ENCODE measurements at regions not wholly inside any gene's neighbourhood (a gene's known extent, or its start where the extent isn't known, plus 50 kb on each side); places are given as distances from the start of the nearest gene placed in this dataset.
A peak's percentile ranks its signal among the peaks of the same experiment; 100 is the strongest.
"Not testable (repeated sequence)": the region's sequence is repeated elsewhere in the genome, so short reads cannot be mapped to it uniquely, and the experiment has no call there.

DNA sequence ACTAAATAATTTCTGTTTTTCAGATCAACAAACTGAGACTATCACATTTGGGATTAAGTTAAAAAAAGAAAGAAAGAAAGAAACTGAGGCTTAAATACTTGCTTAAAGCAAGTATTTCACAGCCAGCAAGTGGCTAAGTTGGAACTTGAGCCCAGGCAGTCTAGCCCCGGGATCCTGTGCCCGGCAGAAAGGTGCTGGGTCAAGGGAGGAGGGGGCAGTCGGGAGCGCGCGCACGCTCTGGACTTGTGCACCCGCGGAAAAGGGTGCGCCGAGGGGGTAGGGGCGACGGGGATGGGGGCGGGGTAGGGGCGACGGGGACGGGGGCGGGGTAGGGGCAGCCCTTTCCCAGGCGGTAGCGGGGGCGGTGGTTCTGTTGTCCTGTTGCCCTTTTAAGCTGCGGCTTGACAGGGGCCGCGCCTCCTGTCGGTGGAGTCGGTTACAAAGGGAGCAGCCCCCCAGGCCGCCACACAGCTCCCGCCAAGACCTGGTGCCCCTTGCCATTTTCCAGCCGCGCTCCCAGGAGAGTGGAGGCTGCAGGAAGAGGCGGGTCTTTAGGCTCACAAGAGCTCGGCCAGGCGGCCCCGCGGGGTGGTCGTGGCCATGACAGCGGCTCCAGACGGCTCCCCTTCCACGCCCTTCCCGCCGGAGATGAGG is 60.6 kb downstream of the GOLGA8T start:
- not testable (repeated sequence) for DNase-seq (ENCODE audit: low read depth, low spot score)

DNA sequence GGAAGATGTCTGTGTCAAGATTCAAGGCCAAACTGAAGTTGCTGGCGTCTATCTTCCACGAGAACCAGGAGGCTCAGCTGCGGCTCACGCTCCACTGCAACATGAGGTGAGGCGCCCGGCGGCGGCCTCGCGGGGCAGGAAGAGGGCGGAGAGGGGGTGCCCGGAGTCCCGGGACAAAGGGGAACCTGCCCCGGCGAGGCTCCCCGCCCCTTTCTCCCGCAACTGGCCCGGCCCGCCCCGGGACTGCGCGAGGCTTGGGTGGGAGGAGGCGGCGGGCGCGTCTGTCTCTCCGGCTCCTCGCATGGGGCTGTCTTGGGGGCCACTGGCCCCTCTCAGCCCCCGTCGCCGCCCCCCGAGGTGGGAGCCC is 61.1 kb downstream of the GOLGA8T start:
- DNase-seq (ENCODE audit: low read depth, low spot score) = peak; percentile 0

DNA sequence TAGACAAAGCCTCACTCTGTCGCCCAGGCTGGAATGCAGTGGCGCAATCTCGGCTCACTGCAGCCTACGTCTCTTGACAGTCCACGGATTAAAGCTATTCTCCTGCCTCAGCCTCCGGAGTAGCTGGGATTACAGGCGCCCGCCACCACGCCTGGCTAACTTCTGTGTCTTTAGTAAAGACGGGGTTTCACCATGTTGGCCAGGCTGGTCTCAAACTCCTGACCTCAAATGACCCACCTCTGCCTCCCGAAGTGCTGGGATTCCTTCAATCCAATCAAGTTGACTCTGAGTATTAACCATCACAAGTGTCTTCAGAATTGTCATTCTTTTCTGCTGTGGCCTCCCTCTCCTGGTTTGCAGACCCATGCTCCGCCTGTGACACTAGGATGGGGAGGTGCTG is 61.9 kb downstream of the GOLGA8T start:
- DNase-seq (ENCODE audit: low read depth, low spot score) = not testable (repeated sequence)

DNA sequence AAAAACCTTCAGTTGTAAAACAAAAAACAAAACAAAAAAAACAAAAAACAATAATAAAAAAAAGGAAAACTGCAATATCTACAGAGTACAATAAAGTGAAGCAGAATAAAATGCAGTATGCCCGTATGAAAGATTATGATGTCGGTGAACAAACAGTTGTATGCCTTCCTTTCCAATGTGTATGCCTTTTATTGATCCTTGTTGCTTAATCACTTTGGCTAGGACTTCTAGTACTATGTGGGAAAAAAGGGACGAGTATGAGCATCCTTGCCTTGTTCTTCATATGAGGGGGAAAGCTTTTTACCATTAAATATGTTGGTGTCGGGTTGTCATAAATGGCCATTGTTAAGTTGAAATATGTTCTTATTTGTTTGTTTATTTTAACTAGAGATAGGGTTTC is 66.7 kb downstream of the GOLGA8T start:
- not testable (repeated sequence) for DNase-seq (ENCODE audit: low read depth, low spot score)

- DNase-seq (ENCODE audit: low read depth, low spot score) = not testable (repeated sequence)
Measured at GRCh38 chr15:30213733-30214132, 78.9 kb downstream of the GOLGA8T start.

DNA sequence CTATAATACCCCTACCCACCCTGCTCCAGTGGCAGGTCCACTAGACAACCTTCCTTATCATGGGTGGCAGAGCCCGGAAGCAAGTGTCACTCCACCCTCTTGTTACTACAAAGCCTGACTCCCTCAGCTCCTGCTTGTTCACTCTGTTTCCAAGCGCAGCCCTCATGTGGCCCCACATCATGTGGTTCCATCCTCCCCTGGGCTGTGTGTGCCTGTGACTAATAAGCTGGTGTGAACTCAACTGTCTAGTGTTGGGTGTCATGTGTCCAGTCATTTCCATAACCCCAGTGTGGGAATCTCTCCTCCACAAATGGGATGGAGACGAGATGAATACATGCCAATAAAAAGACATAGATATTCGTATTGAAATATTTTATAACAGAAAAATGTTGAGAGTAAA is 87.0 kb downstream of the GOLGA8T start:
- DNase-seq (ENCODE audit: low read depth, low spot score) = not testable (repeated sequence)

GRCh38 chr15:30222798-30223591 is 88.1 kb downstream of the GOLGA8T start:
- DNase-seq (ENCODE audit: low read depth, low spot score) = not testable (repeated sequence)

DNA sequence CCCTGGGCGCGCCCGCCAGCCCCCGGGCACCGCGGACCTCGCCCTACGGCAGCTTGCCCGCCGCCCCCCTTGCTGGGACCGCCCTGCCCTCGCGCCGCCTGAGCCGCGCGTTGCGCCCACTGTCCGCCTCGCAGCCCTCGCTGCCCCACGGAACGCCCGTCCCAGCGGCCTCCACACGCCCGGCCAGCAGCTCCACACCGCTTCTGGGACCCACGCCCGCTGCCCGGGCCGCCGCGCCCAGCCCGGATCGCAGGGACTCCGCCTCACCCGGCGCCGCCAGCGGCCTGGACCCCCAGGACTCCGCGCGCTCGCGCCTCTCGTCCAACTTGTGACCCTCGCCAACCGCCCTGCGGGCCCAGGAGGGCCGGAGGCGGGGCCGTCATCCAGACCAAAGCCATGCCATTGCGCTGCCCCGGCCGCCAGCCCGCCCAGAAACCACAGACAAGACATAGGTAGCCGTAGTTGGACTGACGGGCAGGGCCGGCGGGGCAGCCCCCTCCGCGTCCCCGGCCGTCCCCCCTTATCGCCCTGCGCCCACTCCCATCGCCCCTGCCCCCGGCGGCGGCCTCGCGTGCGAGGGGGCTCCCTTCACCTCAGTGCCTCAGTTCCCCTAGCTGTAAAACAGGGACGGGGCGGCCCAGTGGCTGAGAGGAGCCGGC is 90.5 kb downstream of the GOLGA8T start:
- DNase-seq (ENCODE audit: low read depth, low spot score) = not testable (repeated sequence)

DNA sequence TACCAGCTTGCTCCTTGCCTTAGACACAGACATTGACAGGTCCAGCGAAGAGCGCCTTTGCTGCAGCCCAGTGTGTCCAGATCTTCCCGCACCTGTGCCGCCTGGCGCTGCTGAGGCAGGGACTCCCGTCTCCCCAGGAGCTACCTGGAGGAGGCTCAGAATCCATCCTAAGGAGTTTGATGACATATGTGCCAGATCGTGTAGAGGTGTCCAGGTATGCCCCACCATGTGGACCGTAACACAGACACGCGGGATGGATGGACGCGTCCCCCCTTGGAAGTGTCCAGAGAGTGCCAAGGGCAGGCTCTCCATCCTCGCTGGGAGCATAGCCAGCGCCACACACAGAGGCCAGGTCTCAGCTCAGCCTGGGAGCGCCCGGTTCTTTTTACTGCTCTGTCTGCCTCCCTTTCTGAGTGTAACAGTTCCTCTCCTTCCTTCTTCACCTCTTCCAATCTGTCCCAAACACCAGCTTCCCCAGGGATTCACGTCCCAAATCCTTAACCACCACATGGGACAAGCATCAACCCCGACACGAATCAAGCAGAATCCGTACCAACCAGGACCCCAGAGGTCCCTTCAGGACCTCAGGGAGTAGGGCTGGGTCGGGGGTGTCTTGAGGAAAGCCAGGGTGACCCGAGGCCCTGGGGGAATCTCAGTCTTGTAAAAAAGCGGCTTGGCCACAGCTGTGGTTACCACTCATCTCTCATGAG is 126.7 kb downstream of the GOLGA8T start:
- DNase-seq (ENCODE audit: low read depth, low spot score) = not testable (repeated sequence)

DNA sequence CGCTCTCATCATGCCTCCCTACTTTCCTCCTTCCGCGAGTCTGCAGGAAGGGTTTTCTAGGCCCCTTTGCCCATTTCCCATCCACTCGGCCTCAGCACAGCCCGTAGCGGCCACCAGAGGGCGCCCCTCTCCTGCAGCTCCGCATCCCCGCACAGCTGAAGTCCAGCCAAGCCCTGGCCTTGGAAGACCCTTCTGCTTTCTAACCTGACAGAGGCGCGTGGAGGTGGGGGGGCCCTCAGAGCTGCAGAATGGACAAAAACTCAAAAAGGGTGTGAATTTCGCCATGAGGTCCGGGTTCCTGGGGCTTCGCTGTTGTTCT is 127.2 kb downstream of the GOLGA8T start:
- not testable (repeated sequence) for DNase-seq (ENCODE audit: low read depth, low spot score)

GRCh38 chr15:30264000-30264399 is 129.1 kb downstream of the GOLGA8T start:
- not testable (repeated sequence) for DNase-seq (ENCODE audit: low read depth, low spot score)

GRCh38 chr15:30295150-30295844 is 98.0 kb downstream of the CHRFAM7A start:
- DNase-seq (ENCODE audit: low read depth, low spot score) = not testable (repeated sequence)

DNA sequence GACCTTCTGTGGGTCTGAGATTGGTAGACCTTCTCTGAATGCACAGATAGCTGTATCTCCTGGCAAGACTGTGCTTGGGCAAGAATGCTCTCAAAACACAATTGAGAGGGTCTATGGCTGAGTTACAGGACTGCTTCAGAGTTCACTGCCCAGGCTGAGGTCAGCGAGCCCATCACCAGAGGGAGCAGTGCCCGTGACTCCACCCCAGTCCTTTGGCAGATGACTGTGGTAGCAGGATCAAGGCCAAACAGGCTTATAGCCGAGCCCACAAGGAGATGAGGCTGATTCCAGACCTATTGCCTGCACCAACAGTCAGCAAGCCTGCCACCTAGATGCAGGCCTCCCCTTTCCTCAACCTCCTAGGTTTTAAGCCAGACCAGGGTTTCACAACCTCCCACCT is 89.4 kb downstream of the CHRFAM7A start:
- not testable (repeated sequence) for DNase-seq (ENCODE audit: low read depth, low spot score)

Measured in activated CD4-positive, CD25-positive, alpha-beta regulatory T cell treated with anti-CD3 and anti-CD28 coated beads, Interleukin-2, amount 50 U/mL, for 16 hours (primary cell).